ENCODE measurements at regions not wholly inside any gene's neighbourhood (a gene's known extent, or its start where the extent isn't known, plus 50 kb on each side); places are given as distances from the start of the nearest gene placed in this dataset.

DNA sequence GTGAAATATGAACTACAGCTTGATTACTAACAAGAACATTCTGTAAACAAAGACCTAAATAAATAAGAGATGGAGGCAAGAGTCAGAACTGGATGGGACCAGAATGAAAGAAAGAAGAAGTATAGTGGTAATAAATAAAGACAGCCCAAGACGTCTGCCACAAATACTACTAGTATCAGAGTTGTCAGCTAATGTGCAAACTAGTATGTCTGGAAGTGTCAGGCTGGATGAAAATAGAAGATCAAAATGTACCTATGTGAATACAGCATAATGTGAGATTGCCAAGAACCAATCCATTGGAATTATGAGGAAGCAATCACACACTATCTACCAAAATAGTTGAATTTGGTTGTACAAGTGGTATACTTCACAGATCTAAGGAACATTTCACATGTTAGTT lies 353.0 kb downstream of the BTG1 start:
- intact Hi-C loops (cut with micrococcal nuclease; ENCODE audit: unreplicated experiment) = no loop called here
- ChIA-PET CTCF (no interaction called here), POLR2A (no interaction called here)
- BruUV-seq (replicated peaks) = no TSS peak
- H3K36me3 ChIP-seq (ENCODE audit: control insufficient read depth, insufficient read depth, low read length) = no peaks in the 10 kb centered on the region
- no peak for DNase-seq
- no peaks in the 10 kb centered on the region for H3K9me3 ChIP-seq
- Mint-ChIP-seq H3K4me3 (ENCODE audit: unreplicated experiment) (no peak overlapping the region), H3K27ac (ENCODE audit: unreplicated experiment) (no peak overlapping the region), H3K9me3 (ENCODE audit: unreplicated experiment) (no peaks in the 10 kb centered on the region), H3K36me3 (ENCODE audit: insufficient read depth, unreplicated experiment) (no peaks in the 10 kb centered on the region), H3K4me1 (ENCODE audit: low read depth, unreplicated experiment) (no peaks in the 10 kb centered on the region), H3K27me3 (ENCODE audit: insufficient read depth, unreplicated experiment) (no peaks in the 10 kb centered on the region)
- H3K4me1 ChIP-seq = no peaks in the 10 kb centered on the region
- H3K27me3 ChIP-seq (replicated peaks; ENCODE audit: control insufficient read depth, insufficient read depth, low read length) = no peaks in the 10 kb centered on the region
- no peak overlapping the region for H3K4me3 ChIP-seq (ENCODE audit: low read depth, low read length)
- TF ChIP-seq, protein P1, sequence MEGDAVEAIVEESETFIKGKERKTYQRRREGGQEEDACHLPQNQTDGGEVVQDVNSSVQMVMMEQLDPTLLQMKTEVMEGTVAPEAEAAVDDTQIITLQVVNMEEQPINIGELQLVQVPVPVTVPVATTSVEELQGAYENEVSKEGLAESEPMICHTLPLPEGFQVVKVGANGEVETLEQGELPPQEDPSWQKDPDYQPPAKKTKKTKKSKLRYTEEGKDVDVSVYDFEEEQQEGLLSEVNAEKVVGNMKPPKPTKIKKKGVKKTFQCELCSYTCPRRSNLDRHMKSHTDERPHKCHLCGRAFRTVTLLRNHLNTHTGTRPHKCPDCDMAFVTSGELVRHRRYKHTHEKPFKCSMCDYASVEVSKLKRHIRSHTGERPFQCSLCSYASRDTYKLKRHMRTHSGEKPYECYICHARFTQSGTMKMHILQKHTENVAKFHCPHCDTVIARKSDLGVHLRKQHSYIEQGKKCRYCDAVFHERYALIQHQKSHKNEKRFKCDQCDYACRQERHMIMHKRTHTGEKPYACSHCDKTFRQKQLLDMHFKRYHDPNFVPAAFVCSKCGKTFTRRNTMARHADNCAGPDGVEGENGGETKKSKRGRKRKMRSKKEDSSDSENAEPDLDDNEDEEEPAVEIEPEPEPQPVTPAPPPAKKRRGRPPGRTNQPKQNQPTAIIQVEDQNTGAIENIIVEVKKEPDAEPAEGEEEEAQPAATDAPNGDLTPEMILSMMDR (IDR thresholded peaks at IDR 0.05; ENCODE audit: insufficient read depth in 1 of 2, low read depth in 1 of 2, low read length in 1 of 2, severe bottlenecking in 1 of 2, unreplicated experiment in 1 of 2) = no peak

DNA sequence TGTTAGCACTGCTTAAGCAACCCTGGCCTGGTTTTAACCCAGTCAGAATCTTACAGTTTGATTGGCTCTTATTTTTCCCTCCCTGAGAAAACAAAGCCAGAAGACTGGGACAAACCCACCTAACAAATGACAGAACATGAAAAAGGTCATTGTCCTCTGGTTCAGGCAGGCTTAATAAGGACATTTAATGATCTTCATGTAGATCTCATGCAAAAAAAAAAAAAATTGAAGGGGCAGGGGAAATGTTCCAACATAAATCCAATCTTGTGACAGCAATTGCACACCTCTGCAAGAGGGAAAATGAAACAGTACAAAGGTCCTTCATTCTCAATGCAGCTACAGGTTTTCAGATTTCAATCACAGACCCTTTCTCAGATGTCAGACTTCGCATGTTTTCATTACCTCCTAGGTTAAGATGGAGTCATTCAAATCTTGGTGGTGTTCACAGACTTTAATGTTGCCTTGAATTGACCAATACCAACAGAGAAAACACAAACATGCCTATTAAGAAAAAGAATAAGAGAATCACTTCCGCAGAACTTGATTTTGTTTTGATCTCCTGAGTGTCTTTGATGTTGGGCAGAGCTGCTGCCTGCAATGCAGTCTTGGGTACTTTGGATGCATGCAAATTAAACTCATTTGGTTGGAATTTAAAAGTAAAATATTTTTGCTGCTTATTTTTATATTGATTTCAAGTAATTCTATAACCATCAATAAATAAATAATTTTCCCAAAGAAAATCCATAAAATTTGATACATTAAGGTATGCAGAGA lies 359.0 kb downstream of the BTG1 start:
- ChIA-PET POLR2A (no interaction called here), CTCF (interaction anchor here (0.7 kb wide), 1 partner anchor 8 kb away, joined by 3 read pairs; no protein-coding TSS in a partner anchor)
- intact Hi-C loops (cut with micrococcal nuclease; ENCODE audit: unreplicated experiment) = no loop called here
- Mint-ChIP-seq H3K4me3 (ENCODE audit: unreplicated experiment) (no peak overlapping the region), H3K4me1 (ENCODE audit: low read depth, unreplicated experiment) (no peaks in the 10 kb centered on the region), H3K9me3 (ENCODE audit: unreplicated experiment) (no peaks in the 10 kb centered on the region), H3K36me3 (ENCODE audit: insufficient read depth, unreplicated experiment) (no peaks in the 10 kb centered on the region), H3K27ac (ENCODE audit: unreplicated experiment) (no peak overlapping the region), H3K27me3 (ENCODE audit: insufficient read depth, unreplicated experiment) (no peaks in the 10 kb centered on the region)
- H3K4me3 ChIP-seq (ENCODE audit: low read depth, low read length) = no peak overlapping the region
- DNase-seq = no peak
- no peaks in the 10 kb centered on the region for H3K9me3 ChIP-seq
- no peaks in the 10 kb centered on the region for H3K36me3 ChIP-seq (ENCODE audit: control insufficient read depth, insufficient read depth, low read length)
- BruUV-seq (replicated peaks) = no TSS peak
- no peaks in the 10 kb centered on the region for H3K27me3 ChIP-seq (replicated peaks; ENCODE audit: control insufficient read depth, insufficient read depth, low read length)
- TF ChIP-seq, protein P1 (IDR thresholded peaks at IDR 0.05; ENCODE audit: insufficient read depth in 1 of 2, low read depth in 1 of 2, low read length in 1 of 2, severe bottlenecking in 1 of 2, unreplicated experiment in 1 of 2) = no peak
- H3K4me1 ChIP-seq = no peaks in the 10 kb centered on the region

DNA sequence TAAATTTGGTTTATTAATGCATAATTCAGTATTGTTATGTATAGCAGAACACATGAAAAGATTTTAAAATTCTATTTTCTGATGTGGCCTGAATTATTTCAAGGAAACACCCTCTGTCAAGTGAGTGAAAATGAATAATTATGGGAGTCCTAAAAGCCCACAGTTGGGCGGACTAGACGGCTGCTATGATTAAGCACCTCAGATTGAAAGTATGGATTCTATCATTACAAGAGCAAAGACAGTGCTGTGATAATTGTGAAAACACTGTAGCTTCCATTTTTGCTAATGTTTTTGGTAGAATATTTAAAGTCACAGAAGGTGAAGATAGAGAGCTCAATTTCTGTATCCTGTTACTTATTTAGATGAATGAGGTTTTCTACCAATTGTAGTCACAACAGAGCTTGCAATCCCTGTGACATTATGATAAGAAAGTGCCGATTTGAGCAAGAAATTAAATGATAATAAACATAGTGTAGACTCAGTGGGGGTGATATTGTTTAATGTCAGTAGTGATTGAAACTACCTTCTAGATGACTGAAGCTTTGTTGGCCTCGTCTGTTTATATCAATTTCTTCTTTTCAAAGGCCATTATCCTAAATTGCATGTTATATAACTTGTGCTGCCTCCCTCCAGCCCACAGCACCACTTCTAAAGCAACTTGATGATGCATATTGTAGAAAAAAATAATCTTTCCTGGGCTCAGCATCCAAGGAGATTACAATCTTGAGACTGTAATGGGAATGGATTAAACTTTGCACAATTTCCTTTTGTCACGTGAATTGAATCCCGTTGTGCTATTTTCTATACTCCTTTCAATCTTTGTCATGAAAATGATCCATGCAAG lies 359.8 kb downstream of the BTG1 start:
- DNase-seq = no peak
- H3K27me3 Mint-ChIP-seq (ENCODE audit: insufficient read depth, unreplicated experiment) = no peaks in the 10 kb centered on the region
- ChIA-PET POLR2A (no interaction called here), CTCF (no interaction called here)
- no peaks in the 10 kb centered on the region for H3K36me3 ChIP-seq (ENCODE audit: control insufficient read depth, insufficient read depth, low read length)
- no peaks in the 10 kb centered on the region for H3K4me1 ChIP-seq
- no peak overlapping the region for H3K4me3 ChIP-seq (ENCODE audit: low read depth, low read length)
- BruUV-seq (replicated peaks) = no TSS peak
- H3K4me1 Mint-ChIP-seq (ENCODE audit: low read depth, unreplicated experiment) = no peaks in the 10 kb centered on the region
- no peaks in the 10 kb centered on the region for H3K27me3 ChIP-seq (replicated peaks; ENCODE audit: control insufficient read depth, insufficient read depth, low read length)
- H3K9me3 Mint-ChIP-seq (ENCODE audit: unreplicated experiment) = no peaks in the 10 kb centered on the region
- H3K9me3 ChIP-seq = no peaks in the 10 kb centered on the region
- intact Hi-C loops (cut with micrococcal nuclease; ENCODE audit: unreplicated experiment) = no loop called here
- H3K27ac Mint-ChIP-seq (ENCODE audit: unreplicated experiment) = no peak overlapping the region
- H3K36me3 Mint-ChIP-seq (ENCODE audit: insufficient read depth, unreplicated experiment) = no peaks in the 10 kb centered on the region
- H3K4me3 Mint-ChIP-seq (ENCODE audit: unreplicated experiment) = no peak overlapping the region
- TF ChIP-seq, protein P1 (IDR thresholded peaks at IDR 0.05; ENCODE audit: insufficient read depth in 1 of 2, low read depth in 1 of 2, low read length in 1 of 2, severe bottlenecking in 1 of 2, unreplicated experiment in 1 of 2) = no peak
